ENCODE measurements at regions not wholly inside any gene's neighbourhood (a gene's known extent, or its start where the extent isn't known, plus 50 kb on each side); places are given as distances from the start of the nearest gene placed in this dataset.

DNA sequence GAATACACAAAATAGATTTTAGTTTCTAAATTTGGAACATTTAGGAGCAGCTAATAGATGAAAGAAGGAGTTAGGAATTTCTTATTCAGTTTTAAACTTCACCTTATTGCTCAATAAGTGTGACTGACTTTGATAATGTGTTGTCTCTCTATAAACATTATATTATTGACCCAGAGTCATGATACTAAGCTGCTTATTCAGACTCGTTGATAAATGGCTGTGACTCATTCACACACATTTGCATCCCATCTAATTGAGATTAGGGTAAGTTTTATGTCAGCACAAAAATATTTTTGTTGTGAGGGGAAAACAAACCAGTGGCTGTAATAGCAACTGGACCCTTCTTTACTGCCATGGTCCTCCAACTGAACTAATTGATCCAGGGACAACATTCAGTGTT, 137.6 kb downstream of the GOLIM4 start:
- DNase-seq (ENCODE audit: low spot score): no peak

DNA sequence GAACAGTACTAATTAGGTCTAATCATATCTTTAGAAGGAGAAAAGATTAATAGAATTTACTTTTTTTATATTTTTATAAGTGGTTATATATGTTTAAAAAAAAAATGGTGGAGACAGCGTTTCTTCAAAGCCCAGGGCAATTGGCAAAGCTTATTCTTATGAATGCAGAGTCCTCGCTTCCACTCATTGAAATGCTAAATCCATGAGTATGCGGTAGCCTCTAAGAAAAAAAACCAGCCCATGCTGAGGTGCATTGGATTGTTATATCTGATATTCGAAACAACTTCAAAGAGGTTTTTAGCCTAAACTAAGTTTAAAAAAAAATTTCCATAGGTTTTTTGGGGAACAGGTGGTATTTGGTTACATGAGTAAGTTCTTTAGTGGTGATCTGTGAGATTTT, 142.8 kb downstream of the GOLIM4 start:
- no peak for DNase-seq (ENCODE audit: low spot score)

DNA sequence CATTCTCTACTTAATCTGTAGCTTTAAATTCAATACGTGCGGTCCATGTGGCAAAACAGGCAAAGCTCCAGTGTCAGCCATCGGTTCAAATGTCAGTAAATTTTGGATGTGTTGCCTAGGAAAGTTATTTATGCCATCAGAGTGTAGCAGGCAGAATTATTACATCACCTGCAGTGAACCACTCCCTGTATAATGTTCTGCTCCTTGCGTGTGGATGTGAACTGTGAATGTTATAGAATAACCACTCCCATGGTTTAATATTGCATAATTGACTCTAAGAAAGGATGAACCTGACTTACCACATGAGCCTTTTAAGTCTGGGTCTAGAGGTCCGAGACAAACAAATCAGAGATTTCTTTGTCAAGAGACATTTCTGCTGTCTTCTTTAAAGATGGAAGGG, 145.5 kb downstream of the GOLIM4 start:
- DNase-seq (ENCODE audit: low spot score): no peak

DNA sequence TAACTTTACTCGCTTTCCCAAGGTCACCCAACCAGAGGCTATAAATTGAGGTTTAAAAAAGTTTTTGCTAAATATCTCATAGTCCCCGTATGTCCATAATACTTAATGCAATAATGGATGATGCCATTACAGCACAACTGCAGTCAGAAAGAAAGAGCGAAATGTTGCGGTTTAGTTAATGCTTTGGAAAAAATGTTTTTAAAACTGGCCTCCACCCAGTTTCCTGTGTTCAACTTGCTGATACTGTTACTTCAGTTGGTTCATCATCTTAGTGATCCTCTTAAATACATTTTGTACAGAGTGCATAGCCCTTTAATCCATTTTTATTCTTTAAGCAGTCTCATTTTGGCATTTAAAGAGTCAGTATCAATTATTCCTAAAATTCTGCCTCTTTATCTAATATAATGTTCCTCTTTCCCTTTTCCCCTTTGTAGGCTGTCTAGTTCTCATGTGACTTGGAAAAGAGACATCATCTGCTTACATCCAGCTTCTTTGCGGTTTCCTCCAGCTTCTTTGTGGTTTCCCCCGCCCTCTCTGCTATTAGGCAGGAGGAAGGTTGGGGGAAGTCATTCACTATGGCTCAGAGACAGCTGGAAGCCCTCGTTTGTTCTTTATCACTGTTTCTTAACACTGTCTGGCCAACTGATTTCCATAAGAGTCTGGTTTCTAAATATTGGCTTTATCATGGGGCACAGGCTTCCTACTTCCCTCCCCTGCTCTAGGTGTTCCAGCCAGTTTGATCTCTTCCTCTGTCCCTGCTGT, 154.3 kb downstream of the GOLIM4 start:
- DNase-seq (ENCODE audit: low spot score): peak; percentile 91

DNA sequence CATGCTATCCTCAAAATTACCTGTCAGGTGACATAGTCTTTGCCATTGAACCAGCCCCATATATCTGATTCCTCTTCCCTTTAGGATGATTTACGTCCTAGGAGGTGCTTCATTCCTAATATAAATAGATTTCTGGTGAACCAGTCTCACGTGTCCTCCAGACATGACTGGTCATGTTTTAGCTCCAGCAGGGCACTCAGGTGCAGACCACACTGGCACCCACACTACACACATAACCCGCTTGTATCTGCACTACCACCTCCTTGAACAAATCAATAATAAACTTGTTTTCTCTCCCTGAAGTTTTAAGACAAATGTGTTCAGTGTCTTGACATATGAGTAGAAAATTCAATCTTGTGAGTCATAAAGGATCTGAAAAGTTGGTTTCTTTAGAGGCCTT, 155.5 kb downstream of the GOLIM4 start:
- peak; percentile 5 for DNase-seq (ENCODE audit: low spot score)

DNA sequence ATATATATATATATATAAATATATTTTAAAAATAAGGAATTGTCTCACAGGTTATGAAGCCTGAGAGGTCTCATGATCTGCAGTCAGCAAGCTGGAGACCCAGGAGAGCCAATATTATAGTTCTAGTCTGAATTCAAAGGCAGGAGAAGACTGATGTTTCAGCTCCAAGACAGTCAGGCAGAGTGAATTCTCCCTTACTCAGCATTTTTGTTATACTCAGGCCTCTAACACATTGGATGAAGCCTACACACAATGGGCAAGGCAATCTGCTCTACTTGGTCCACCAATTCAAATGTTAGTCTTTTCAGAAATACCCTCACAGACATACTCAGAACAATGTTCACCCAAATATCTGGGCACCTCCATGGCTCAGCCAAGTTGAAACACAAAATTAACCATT, 157.2 kb downstream of the GOLIM4 start:
- DNase-seq (ENCODE audit: low spot score): no peak

DNA sequence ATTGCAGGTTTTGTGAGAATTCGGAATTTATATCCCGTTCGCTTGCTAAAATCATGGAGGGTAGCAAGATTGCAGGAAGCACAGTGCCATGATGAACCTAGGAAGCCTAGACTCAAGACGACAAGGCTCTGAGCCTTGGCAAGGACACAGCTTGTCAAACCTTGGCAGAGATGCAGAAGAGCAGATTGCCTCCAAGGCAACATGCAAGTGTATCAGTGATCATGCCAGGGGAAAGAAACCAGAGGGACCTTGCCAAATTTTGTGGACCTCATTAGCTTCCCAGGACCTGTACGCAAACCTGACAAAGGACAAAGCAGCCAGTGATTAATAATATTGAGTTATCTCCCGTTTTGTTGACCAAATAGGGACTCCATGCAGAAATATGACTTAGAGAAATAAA, 159.7 kb downstream of the GOLIM4 start:
- DNase-seq (ENCODE audit: low spot score): no peak

DNA sequence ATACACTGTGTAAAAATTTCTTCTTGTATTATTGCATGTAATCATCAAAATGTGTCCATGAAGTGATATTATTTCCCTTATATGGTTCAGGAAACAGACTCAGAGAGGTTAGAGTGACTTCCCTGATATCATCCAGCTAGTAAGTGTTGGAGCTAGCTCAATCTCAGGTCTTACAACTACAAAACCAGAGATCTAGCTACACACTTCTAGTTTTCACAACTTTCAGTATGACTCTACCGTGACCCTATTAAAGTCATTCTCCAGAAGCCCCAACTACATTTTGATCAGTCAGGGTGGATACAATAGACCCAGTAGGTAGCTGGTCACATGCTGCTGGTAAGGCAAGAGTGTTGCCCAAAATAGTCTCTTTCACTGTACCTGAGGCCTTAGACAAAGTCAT, 165.3 kb downstream of the GOLIM4 start:
- no peak for DNase-seq (ENCODE audit: low spot score)

DNA sequence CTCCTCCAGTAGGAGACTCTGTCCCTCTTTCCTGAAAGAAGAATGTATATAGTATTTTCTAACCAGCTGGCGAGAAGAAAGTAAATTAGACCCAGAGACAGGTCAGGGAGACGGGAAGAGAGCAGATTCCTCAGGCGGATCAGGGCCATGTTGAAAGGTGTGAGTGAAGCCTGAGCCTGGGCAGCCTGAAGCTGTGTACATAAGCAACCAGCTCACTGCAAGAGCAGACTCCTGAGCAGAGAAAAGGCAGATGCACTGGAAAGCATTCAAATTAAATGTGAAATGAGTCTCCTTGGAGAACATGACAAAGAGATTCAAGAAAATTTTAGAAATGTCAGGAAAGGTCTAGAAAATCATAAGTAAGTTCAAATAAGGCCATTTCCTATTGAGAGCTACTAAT, 165.8 kb downstream of the GOLIM4 start:
- DNase-seq (ENCODE audit: low spot score): no peak

DNA sequence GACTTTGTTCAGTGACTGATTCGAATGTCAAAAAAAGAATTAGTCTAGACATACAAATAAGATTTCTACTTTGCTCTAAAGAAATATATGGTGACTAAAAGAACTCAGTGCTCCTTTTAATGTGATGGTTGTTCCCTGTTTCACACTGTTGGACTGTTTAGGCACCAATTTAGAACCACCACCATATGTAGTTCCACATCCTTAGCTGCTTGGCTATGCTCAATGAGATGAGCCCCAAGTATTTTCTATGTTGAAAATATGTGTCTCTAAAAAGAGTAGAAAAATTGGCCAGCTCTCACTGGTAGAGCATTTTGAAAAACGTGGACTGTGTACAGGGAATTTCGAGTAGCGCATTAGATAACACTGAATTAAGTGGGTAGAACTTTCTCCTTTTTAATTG, 167.3 kb downstream of the GOLIM4 start:
- no peak for DNase-seq (ENCODE audit: low spot score)

DNA sequence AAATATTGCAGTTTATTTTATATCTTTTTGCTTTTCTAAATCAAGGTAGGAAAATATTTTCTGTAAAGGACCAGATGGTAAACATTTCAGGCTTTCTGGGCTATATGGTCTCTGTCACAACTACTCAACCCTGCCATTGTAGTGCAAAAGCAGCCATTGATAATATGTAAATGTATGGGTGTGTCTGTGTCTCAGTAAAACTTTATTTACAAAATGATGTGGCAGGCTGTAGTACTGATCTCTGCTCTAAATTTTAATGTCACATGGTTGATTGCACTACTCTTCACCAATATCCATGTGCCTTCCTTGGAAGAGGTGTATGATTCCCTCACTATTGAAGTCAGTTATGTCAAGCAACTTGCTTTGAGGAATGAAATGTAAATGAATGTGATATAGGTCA, 175.0 kb downstream of the GOLIM4 start:
- DNase-seq (ENCODE audit: low spot score): no peak

DNA sequence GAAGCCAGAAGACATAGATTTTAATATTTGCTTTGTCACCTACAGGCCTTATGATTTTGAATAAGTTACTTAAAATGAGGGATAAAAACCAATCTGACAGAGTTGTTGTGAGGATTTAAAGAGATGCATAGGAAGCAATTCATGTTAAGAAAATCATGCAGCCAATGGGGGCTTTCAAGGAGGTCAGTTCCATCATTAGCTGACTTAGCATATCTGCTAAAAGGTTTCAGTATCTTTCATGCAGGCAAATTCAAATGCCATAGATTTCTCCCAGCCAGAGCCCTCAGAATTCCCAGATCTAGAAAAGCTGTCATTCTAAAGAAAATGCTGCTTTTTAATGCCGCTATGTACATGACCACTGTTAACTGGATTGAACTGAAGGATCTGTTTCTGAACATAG, 176.1 kb downstream of the GOLIM4 start:
- no peak for DNase-seq (ENCODE audit: low spot score)

DNA sequence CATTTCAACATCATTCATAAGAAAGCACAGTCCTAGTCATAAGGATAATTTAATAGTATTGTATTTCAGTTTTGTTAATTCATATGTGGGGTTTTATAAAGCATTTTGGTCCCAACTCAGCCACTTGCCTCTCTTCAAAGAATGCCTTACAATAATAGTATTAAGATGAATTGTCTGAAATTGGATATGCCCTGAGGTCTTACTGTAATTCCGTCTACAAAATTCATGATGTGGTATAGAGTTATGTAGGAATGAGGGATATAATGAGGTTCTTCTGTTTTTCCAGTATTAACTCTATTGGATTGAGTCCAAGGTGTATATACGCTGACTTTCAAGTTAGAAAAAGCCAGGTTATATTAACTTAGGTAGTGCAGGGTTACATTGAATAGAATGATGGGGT, 177.0 kb downstream of the GOLIM4 start:
- no peak for DNase-seq (ENCODE audit: low spot score)

DNA sequence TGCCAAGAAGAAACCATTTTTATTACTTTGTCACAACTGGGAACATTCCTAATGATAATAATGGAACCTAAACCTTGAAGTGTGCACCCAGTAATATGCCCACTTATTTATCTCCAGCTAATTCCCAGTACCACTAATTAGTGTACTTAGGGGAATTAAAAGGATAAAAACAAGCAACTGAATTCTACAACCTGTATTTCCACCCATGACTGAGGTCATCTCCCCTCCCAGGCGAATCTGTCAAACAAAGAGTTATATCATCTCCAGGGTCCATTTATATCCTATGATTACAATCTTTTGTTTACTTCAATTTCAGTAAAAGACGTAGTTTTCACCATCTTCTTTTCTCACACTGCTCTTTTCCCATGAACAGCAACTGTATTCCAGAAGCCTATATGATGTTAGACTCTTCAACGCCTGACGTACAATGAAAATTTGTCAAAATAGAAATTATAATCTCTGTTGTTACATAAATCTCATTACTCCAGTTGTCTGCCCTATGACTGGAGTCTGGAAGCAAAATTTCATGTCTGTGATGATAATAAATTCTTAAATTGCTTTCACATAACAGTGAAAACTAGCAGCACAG, 177.6 kb downstream of the GOLIM4 start:
- no peak for DNase-seq (ENCODE audit: low spot score)

DNA sequence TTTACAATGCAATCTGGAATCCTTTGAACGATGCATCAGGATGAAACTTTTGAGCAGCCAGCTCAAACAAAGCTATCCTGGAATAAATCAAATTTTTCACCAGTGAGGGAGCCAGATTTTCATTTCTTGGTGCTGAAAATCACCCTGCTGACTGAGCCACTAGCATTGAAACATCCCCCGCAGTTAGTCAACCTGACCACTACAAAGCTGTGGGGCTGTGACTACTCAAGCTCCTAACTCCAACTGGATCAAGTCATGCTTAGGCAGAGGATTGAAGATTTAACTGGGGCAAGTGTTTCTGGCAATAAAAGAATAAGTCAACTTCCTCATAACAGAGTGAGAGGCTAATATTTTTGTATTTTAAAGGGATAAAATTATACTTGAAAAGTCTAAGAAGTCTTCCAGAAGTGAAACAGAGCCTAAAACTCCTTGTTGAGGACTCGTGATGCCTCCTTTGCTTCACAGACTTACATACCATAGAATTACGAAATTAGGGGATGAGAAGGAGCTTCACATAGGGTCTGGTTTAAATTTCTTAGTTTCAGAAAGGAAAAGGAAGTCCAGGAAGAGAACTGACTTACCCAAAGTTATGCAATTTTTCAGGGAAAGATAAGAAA, 177.8 kb downstream of the SERPINI1 start:
- DNase-seq (ENCODE audit: low spot score): peak; percentile 35

DNA sequence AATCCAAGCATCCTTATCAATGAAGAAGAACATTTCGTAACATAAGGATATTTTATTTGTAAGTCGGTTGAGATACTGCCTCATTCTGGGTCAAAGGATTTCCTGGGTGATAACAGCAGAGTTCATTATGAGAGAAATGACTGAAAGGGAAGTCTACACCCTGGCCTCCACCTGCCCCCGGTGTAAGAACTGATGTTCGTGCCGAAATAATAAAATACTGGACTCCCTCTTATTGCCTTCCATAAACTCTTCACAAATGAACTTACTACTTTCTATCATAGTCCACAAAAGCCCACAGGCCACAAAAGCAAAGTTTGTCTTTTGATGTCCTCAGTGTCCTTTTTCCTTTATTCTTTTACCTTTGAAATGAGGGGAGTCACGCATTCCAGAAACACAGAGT, 174.4 kb downstream of the SERPINI1 start:
- no peak for DNase-seq (ENCODE audit: low spot score)

DNA sequence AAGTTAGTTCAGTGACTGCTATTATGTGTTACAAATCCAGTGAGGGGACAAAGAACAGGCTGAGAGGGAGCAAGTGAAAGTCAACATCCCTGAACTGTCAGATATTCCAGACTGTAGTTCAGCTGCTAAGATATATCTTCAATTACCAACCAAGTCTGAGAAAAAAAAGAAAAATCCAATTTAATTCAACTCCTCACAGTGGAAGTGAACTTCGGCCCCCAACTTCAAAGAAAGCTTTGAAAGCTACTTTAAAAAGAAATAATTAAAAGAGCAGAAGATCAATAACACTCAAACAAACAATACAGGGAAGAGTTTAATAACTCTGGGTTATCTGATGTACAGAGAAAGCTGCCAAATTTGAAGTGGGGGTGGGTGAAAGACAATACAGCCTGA, 174.0 kb downstream of the SERPINI1 start:
- DNase-seq (ENCODE audit: low spot score): no peak

DNA sequence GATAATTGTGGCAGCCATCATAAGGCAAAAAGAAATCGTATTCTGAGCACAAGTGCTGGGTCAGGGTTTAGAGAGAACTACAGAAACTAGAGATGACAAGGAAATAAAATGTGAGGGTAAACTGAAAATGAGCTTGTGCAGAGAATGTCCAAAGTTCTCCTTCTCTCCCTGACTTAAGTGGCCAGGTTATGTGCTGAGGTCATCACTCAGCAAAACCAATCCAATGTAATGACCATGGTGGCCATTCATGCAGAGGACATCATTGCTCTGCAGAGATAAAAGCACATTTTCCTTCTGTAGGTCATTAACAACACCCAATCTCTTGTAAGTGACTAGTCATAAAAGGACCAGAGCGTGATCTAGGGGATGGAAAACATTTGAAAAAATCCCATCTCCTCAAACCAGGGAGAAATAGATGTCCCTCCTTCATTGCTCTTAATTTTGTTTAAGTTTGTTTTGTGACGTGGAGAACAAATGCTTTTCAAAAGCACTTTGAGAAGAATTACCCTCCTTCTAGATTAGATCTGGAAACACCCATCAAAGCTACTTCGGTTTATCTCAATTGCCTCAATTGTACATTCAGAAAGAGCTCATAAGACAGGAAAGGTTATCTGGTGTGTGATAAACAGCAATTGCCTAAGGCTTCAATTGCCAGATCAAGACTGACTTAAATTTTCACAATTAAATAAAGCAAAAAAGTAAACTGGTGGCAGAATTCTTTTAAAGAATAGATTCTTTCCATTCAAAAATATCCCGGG, 173.4 kb downstream of the SERPINI1 start:
- DNase-seq (ENCODE audit: low spot score): no peak

DNA sequence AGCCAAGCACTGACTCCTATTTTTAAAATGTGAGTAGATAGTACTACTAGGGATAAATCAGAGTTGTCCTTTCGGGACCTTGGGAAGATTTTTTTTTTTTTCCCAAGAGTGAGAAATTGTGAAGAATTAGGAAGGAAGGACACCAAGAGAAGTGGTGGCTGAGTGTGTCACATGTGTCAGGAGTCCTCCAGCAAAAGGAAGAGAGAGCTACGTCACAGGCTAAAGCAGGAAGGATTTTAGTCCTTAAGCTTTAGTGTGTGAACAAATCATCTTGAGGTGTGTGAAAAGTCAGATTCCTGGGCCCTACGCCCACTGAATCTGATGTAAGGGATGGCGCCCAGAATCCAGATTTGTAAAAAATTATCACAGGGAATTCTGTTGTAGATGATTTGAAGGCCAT, 172.7 kb downstream of the SERPINI1 start:
- DNase-seq (ENCODE audit: low spot score): no peak

DNA sequence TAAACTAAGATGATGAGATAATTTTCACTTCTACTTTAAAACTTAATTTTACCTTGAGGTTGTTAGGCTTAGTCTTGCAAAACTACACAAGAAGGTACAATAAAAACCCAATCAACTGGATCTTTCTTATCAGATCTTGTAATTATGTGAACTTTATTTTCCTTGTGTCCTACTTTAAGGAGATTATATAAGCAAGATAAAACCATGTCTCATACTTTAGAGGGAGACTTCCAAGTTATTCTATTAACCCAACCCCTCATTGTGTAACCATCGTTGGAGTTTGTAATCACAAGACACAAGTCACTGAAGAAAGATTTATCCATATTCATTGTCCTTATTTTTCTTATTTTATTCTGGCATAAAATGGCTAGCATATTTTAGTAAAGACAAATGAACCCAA, 165.6 kb downstream of the SERPINI1 start:
- no peak for DNase-seq (ENCODE audit: low spot score)

DNA sequence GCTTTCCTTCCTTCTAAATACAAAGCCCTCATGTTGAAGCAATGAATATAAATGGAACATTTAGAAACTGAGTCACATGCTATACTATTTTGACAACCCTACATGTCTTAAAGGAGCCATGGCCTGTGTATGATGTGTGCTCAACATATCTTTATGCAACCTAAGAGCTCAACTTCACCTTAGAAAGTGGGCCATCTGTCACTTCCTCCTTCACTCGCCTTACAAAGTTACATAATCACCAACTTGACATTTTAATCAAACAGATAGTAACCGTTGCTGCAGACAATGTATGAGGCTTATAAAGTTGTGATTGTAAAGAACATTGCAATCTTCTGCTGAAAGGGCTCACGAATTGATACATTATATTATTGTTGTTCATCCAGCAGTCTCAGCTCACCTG, 163.6 kb downstream of the SERPINI1 start:
- no peak for DNase-seq (ENCODE audit: low spot score)

DNA sequence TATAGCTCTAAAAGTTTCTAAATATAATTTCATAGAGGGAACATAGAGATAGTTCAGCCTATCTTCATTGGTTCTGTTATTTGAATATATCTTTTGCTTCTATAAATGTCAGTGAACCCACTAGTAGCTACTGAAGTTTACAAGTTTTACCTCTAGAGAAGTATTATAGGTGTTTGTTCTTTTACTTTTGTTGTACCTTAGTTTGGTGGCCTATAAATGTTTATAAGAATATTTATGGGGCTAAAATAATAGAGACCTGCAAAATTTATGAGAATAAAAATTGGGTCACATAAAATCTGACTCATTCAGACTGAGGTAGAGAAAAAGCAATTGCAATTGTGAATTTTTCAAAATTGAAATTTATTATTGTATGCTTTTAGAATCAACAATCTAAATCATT, 162.6 kb downstream of the SERPINI1 start:
- no peak for DNase-seq (ENCODE audit: low spot score)

DNA sequence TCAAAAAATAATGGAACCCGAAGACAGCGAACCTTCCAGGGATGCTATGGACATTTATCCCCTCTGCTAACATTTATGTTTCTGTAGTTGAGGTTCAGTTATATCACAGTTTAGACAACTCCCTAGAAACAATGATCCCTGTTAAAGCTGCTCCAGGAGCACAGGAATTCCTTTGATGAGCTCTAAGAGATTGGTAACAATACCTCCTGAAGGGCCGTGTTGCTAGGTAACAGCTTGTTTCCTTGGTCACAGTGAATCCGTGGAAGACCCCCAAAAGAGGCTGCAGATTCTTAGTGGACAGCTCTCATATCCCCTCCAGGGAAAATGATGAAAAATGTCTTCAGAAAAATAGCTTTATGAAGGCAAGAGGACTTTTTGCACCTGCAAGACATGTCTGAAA, 160.2 kb downstream of the SERPINI1 start:
- DNase-seq (ENCODE audit: low spot score): no peak

Measured in A172 (cell line).